ENCODE measurements at regions not wholly inside any gene's neighbourhood (a gene's known extent, or its start where the extent isn't known, plus 50 kb on each side); places are given as distances from the start of the nearest gene placed in this dataset.

- TF ChIP-seq SIN3A (IDR thresholded peaks at IDR 0.05; ENCODE audit: low read depth) (no peak), POLR2A (IDR thresholded peaks at IDR 0.05; ENCODE audit: borderline replicate concordance, extremely low read depth, insufficient read depth, insufficient read length) (no peak), CTCF (IDR thresholded peaks at IDR 0.05 in 2 of 3, conservative IDR thresholded peaks at IDR 0.05 in 1 of 3; ENCODE audit: borderline replicate concordance in 1 of 3, insufficient read depth in 1 of 3, low read depth in 2 of 3, low read length in 2 of 3) (no peak)
These were observed 786.2 kb downstream of the C6orf118 start for GRCh38 chr6:164523087-164523654.
